ENCODE measurements at regions not wholly inside any gene's neighbourhood (a gene's known extent, or its start where the extent isn't known, plus 50 kb on each side); places are given as distances from the start of the nearest gene placed in this dataset.

DNA sequence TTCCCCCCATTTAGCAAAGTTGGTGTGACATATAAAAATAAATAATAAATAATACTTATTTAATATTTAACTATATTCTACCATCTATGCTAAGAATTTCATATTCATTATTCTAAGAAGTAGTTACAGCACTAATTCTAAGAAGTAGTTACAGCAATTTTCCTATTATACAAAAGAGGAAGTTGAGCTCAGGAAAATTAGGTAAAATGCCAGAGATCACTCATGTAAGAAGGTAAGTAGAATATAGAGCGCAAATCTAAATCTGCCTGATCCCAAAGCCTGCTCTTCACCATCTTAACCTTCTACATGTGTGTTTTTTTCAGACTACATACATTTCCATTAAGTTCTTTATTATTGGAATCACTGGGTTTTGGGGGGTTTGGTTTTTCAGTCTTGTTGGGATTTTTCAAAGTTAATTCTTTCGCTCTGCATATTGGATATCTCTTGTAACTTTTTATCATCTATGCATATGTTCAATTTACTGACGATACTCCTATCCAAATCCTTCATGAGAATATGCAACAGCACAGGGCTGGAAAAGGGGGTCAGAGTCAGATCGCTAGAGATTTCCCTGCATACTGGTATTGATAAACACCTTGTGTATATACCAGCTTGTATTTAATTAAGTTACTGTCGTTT is 852.1 kb downstream of the MAT2B start:
- no peak for DNase-seq

DNA sequence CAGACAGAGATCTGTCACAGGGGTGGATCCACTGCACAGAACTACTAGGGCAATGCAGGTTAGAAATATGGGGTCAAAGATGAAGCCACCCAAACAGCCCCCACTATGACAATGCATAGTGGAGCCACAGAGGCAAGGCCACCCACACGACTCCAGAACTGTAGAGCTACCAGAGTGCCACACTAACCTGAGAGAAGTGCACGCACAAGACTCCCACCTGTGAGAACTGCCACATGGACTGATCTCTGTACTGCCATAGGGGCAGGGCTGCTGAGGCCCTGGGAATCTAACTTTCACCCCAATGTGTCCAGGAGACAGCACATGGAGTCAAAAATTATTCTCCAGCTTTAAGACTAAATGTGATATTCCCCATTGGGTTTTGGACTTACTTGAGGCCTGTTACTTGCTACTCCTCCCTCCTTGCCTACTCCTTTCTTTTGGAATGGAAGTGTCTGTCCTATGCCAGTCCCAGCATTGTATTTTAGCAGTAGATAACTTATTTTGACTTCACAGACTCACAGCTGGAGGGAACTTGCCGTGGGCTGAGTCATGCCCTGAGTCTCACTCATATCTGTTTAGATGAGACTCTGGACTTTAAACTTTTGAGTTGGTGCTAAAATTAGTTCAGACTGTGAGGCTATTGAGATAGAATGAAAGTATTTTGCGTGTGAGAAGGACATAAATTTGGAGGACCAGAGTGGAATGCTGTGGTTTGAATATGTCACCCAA is 853.3 kb downstream of the MAT2B start:
- DNase-seq: no peak

DNA sequence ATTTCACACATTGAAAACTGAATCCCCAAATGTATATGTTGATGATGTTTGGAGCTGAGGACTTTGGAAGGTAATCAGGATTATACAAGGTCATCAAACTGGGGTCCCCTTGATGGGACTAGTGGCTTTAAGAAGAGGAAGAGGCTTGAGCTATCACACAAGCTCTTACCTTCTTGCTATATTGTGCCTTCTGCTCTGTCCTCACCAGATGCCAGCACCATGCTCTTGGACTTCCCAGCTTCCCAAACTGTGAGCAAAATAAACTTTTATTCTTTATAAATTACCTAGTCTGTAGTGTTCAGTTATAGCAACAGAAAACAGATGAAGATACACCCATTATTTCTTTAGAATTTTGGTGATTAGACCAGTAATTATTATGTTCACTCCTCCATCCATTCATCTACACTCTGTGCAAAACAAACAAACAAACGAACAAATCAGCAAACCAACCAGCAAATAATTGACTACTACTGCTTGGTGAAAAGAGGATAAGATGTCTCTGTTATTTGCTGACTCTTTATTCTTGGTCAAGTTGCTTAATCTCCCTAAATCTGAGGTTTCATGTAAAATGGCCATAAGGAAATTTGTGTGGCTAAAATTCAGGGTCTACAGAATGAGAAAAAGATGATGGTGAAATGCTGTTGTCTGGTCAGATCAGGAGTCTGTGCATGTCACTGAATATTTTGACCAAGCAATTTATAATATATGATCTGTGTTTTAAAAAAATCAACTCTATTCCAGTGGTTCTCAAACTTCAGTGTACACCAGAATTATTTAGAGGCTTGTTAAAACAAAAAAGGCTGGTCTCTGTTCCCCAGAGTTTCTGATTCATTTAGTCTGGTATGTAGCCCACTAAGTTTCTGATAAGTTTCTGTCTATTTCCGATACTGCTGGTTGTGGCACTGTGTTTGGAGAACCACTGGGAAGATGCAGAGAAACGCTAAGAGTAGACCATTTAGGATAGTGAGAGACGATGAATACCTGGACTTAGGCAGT is 854.1 kb downstream of the MAT2B start:
- no peak for DNase-seq

DNA sequence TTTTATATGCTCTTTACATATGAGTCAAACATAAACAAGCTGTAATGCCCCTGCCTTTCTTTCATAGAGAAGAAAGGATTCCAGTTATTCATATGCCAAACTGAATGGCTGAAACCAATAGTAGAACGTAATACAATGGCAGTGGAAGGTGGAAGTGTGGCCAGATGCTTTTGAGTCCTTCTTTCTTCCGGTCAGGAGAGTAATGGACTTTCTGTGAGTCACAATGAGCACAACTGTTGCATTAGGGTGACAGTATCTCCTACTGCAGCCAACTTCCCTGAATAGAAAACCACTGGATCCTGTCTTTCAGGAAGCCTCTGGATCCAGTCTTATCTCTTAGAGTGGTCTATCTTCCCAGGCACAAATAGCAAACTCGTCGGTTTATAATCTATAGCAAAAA is 855.2 kb downstream of the MAT2B start:
- DNase-seq: no peak

DNA sequence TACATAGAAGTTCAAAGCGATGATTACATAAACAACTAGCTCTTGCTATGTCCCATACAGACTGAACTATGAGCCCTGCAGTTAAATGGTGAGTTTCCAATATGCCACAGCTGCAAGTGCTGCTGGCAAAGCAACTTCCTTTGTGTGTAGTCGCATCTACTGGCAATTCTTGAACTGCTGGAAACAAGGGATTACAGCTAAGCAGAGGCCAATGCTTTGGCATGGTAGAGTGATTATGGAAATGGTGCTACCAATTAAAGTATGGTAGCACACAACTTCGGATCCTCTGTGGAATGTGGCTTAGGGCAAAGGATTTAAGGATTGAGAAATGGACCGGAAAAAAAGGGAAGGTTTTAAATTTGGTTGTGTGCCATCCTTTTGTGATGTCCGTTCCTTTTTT is 856.6 kb downstream of the MAT2B start:
- no peak for DNase-seq

DNA sequence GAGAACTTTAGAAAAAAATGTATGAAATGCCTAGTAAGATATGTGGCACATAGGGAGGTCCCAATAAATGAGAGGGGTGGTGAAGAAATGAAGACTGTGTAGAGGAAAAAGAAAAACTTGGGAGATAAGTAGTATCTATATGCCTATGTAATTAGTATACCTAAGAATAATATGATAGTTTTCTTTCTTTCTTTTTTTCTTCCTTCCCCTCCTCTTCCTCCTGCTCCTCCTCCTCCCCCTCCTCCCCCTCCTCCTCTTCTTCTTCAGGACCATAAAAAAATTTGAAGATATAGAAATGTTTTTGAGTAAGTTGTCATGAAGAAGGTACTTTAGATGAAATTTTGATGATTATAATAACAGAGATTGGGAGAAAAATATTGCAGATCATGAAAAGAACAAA is 857.4 kb downstream of the MAT2B start:
- no peak for DNase-seq

DNA sequence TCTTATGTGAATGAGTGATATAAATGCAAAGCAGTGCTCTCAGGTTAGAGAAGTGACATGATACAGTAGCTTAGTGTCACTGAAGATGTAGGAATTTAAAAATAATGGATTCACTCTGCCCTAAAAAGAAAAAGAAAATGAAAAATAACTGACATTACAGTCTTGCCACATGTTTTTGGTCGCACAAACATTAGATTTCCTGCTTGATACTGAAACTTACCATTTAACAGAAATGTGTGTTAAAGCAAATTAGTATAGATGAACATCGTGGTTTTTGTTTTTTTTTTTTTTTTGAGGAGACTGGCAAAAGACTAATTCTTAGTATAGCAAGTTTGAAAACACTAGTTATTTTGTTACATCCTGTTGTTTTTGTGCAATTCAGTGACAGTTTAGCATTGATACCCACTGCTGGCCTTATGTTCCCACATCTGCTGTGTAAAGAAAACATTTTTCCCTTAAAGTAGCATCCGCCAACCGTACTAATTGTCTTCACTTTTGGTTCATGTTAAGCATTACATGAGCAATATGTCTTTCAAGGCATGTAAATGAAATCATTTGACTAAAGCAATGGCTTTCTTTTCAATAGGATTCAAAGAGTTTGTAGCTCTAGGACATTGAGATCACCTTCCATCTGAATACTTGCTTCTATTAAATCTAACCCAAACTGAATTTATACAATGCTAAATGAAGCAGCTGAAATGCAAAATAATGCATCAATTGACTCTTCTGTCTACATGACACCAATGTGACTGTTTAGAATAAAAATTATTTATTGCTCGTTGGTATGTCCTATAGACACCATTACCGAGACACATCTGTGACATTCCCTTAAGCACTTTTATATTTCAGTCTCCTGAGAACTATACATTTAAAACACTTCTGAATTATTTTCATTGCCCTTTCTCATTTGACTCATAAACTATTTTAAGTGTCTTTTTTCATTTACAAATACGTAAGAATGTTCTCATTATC is 859.1 kb downstream of the MAT2B start:
- DNase-seq: no peak

DNA sequence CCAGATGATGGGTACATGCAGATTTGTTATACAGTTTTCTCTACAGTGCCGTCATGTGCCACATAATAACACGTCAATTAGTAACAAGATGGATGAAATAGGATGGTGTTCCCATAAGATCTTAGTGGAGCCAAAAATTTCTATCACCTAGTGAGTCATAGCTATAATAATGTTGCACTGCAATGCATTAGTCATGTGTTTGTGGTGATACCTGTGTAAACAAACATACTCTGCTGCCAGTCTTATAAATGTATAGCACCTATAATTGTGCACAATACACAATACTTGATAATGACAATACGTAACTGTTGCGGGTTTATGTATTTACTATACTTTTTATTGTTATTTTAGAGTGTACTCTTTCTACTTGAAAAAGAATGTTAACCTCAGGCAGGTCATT is 865.4 kb downstream of the MAT2B start:
- DNase-seq: no peak

DNA sequence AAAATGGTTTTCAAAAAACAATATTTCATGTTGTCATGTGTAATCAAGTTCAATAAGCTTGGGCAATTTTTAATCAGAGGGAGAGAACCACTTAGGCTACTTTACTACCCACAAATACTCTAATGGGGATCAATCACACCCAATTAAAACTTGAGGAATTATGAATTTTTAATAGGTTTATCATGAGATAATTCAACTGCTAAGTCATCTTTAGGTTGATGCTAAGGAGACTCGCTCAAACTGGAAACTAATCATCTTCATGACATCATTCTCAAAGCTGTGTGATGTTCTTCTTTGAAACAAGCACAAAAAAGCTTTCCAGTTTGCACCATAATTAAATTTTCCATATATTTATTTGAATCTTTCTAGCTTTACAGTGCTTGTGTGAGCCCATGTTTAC is 867.5 kb downstream of the MAT2B start:
- no peak for DNase-seq

DNA sequence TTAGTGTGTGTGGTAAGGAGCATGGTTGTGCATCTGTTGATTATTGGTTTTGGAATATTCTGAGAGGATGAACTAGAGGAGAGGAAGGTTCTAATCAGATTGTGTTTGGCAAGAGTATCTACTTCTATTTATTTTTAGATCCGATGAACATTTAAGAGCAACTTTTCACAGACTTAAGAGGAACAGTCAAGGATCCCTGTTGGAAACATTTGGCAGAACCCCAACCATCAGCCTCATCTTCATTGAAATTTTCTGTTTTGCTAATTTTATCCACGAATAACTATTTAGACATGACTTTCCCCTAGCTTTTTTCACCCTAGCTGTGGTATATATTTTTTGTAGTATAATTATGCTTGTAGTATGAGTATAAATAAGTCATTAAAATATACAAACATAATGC is 868.5 kb downstream of the MAT2B start:
- no peak for DNase-seq

DNA sequence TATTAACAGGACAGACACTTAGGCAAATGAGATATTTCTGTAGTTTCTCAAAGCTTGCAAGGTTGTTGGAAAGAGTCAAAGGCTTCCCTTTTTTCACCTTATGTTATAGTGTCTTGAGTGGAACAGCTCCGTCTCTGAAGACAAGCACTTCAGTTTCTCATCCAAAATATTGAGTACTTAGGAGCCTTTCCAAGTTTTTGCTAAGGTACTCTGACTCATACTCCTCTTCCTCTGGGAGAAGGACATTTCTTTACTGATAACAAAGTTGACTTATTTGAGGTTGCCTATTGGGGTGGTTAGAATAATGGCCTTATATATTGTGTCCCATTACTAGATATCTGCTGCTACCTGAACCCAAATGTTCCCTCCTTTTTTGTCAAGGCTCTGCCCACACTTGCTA is 869.6 kb downstream of the MAT2B start:
- DNase-seq: no peak

DNA sequence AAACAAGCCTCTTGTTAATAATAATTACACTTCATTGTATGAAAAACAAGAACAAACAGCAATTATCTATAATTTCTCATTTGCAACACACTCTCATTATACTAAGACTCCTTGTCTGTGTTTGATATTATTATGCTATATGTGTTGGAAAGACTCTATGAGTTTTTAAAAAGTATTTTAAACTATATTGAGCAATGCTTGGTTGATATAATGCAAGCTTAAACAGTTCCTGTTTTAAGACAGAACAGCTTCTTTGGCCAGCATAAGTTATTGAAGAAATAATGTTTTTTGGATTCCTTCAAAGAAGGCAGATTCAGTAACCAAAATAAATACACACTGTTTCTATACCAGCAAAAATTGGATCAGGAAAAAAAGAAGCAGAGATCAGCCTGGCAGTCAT is 871.4 kb downstream of the MAT2B start:
- no peak for DNase-seq

DNA sequence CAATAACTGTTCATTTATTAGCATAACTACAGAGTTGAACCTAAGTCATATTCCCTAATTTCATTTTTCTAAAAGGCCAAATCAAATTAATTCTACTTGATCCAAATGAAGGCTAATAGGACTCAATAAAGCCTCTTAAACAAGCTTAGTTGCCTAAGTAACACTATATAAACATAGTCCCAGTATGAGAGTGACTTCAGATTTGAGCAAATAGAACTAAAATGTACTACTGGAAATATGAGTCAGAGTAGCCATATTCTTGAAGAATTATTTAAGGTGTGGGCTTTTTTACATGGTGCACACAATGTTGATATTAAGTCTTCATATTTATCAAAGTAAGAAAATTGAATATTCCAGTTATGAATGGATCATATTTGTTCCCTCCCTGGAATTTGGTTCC is 872.3 kb downstream of the MAT2B start:
- no peak for DNase-seq

DNA sequence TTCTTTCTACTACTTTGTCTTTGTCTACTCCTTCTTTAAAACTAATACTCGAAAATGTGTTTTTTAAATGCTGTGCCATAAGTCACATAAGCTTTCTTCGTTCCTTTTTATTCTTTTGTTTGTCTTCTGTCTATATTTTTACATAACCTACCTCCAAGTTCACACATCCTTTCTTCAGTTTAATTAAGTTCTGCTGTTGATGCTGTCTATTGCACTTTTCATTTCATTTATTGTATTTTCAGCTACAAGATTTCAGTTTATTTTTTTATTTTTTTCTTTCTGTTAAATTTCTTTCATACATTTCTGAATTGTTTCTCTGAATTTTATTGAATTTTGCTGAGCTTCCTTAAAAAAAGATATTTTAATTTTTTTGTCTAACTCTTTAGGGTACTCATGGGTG is 878.2 kb downstream of the MAT2B start:
- no peak for DNase-seq

DNA sequence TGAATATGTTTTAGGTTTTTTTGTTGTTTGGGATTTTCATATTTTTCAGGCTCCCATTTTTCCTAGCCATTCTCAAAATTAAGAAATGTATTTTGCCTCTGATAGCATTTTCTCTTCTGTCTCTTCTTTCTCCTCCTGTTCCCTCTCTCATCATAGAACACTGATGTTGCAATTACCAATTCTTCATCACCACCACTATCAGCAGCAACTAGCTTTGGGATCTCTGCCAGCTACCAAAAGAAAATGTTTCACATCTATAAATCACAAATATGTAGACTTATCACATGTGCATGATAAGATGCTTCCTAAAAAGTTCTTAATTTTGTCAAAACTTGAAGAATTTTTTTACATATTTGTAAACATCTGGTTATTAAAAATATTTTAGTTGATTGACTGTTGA is 887.1 kb downstream of the MAT2B start:
- no peak for DNase-seq

DNA sequence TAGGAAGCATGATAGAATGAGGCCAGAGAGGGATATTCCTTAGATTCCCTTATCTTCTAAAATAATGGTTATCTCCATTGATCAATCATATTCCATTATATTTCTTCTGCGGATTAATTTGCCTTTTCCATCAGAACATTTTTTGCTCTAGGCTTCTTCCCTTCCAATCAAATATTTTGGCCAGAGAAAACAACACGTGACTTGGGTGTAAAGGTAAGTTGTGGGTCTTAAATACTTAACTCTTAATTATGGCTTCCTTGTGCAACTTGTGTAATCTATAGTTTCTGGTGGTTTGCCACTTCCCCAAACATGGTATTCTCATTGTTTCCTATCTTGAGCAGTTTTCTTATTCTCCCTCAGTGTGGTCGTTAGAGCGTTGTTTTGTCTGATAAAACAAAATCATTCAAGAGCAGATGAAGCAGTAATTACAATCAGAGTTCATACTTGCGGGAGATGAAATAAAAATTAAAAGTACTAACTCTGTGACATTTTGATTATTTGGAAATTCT is 889.3 kb downstream of the MAT2B start:
- no peak for DNase-seq

DNA sequence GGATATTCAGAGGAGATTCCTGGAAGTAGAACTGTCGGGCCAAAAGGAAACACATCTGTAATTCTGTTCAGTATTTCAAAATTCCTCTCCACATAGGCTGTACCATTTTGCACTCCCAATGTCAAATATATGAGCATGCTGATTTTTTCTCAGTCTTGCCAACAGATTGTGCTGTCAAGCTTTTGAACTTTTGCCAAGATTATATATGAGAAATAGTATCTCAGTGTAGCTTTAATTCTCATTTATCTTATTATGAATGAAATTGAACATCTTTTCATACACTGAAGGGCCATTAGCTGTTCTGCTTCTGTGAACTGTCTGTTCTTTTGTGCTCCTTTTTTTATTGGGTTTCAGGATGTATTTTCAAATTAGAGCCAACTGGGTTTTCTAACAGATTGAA is 907.1 kb downstream of the MAT2B start:
- DNase-seq: no peak

DNA sequence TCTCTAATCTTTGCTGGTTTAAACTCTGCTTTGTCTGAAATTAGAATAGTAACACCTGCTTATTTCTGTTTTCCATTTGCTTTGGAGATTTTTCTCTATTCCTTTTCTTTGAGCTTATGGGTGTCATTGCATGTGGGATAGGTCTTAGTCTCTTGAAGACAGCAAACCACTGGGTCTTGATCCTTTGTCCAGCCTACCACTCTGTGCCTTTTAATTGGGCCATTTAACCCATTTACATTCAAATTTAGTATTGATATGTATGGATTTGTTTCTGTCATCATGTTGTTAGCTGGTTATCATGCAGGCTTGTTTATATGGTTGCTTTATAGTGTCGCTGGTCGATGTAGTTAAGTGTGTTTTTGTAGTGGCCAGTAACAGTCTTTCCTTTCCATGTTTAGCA is 914.7 kb downstream of the MAT2B start:
- DNase-seq: no peak

DNA sequence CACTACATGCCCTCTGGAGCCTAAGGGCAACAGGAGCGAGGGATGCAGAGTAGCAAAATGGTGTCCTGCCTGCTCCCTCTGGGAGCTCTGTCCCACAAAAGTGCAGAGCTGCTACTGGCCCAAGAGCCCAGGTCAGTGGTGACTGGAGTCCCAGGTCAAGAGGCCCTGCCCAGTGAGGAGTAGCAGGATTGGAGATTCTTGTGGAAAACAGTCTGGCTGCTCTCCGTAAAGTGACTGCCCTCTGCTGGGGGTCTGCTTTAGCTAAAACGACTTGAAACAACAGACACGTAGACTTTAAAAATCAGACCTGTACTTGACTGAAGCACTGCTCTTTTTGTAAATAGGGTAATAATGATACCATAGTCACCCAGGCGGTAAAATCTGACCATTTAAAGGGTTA is 917.0 kb downstream of the MAT2B start:
- no peak for DNase-seq

DNA sequence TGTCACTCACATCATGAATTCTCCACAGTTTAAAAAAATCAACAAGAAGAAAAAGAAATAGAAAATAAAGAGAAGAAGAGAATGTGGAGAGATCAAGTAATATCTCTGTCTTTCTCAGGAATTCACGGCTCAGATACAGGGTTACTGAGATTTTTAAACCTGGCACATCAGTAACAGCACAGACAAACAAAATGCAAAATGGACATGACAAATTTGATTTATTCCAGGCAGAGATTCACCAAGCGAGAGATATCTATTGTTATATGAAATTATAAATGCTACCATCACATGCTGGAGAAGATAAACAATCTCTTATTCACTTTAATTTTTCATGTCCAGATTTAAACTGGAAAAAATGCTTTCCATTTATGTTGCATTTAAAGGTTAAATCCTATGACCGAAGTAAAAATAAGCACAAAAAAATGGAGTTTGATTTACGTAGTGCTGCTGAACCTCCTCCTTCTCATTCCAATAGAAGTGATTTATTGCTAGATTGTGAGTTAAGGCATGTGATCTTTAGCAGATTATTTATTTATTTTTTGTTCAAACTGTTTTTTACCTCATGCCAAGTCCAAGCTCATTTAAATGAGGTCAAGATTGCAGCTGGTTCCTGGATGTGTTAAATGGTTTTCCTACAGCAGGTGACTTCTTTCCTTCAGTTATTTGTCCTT is 926.4 kb downstream of the MAT2B start:
- no peak for DNase-seq

DNA sequence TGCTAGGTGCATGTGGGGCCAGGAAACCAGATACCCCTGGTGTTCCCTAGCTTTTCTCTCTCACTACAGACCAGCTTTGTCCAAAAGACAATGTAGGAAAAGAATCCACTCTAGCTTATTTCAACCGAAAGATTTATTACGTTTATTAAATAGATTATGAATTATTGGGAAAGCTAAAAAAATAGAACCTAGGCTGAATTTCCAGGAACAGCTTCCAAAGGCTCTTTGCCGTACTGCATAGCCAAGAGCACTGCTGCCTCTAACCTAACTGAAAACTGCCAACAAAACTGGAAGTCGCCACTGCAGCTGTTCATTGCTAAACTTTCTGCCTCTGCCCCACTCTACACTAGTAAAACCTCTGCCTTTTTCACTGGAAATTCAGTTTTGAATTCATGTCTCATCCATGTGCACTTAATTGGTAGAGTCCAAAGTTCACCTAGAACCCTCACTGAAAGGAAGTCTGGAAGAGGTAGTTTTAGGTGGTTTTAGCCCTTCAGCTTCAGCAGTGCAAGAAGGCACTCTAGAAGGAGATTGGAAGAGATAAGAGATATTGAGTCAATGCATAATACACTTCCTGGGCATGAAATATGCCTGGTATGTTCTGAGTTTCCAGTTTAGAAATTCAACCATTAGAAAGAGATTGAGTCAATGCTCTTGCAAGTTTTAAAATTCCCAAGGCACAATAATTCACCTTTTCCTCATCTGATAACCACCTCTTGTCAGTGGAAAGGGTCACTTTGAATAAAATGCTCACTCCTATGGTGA is 927.9 kb downstream of the MAT2B start:
- DNase-seq: no peak

Measured in activated CD4-positive, alpha-beta T cell treated with anti-CD3 and anti-CD28 coated beads for 1 hour (primary cell).